GM12891 (cell line): ENCODE measurements at regions not wholly inside any gene's neighbourhood (a gene's known extent, or its start where the extent isn't known, plus 50 kb on each side); places are given as distances from the start of the nearest gene placed in this dataset.

ENCODE experiments used
- PAX5 ChIP-seq: IDR thresholded peaks from 2 replicates; pipeline ENCODE4 v1.6.1; 2011; ENCODE audit warnings: low read length, moderate library complexity, mild to moderate bottlenecking; ENCODE audit not compliant: insufficient read depth, severe bottlenecking
- POLR2A ChIP-seq: IDR thresholded peaks from 2 replicates; pipeline ENCODE4 v1.6.1; 2011; ENCODE audit warnings: low read depth, low read length, control low read depth
- POLR2AphosphoS5 ChIP-seq: IDR thresholded peaks from 2 replicates; pipeline ENCODE4 v1.6.1; 2011; ENCODE audit warnings: low read depth, low read length, control low read depth
- POU2F2 ChIP-seq: IDR thresholded peaks from 2 replicates; pipeline ENCODE4 v1.6.1; 2011; ENCODE audit warnings: low read depth, mild to moderate bottlenecking, control low read depth, low read length, moderate library complexity
- SPI1 ChIP-seq: IDR thresholded peaks from 2 replicates; pipeline ENCODE4 v1.6.1; 2011; ENCODE audit warnings: low read depth, low read length, control low read depth
- TAF1 ChIP-seq: IDR thresholded peaks from 2 replicates; pipeline ENCODE4 v1.6.1; 2011; ENCODE audit warnings: low read depth, low read length, control low read depth

DNA sequence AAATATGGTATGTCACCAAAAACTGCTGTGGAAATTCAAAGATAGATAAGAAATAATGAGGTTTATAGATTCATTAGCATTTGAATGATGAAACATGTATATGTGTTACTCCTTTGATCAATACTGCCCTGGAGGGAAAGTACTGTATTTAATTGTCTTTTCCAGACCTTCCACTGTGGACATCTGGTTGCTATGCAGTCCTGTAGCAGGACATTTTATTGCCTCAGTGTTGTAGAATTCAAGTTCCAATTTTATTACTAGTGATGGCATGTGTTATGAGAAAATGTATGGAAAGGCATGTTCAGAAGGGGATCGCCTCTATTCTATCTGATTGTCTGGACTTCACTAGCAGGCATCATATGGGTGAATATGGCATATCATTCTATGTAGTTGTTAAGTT is 391.0 kb downstream of the TFAP2B start:
- TF ChIP-seq POLR2A (no peak), TAF1 (no peak), POLR2AphosphoS5 (no peak), POU2F2 (no peak), SPI1 (no peak), PAX5 (no peak)
